OCI-LY7 (cell line): ENCODE measurements at regions not wholly inside any gene's neighbourhood (a gene's known extent, or its start where the extent isn't known, plus 50 kb on each side); places are given as distances from the start of the nearest gene placed in this dataset.

Source experiments
- BruUV-seq: library from RNA; stranded (reverse); fragments of 400-500 nt; replicated peaks from 2 replicates; lab custom pipeline; 2021; lab: Mats Ljungman, UMichigan
- CTCF ChIA-PET: fragments of 300-600 bp; sonication (Branson Sonifier 250); formaldehyde crosslinking; loops from one replicate; lab custom pipeline; 2022; ENCODE audit warnings: antibody characterized with exemption; ENCODE audit not compliant: unreplicated experiment; lab: Charles Lee
- POLR2A ChIA-PET: fragments of 300-600 bp; sonication (Branson Sonifier 250); formaldehyde crosslinking; loops from one replicate; lab custom pipeline; 2022; ENCODE audit warnings: antibody characterized with exemption; lab: Charles Lee
- DNase-seq: peaks from one replicate; pipeline ENCODE4 v3.0.0-alpha.2; 2015; ENCODE audit warnings: low spot score
- H2AFZ ChIP-seq: fragments of 200-600 bp; sonication (generic), shearing (Covaris generic); 2 replicates; pipeline ENCODE4 v1.6.1; 2014; ENCODE audit warnings: mild to moderate bottlenecking, antibody characterized with exemption, low read length, moderate library complexity
- H3K27ac ChIP-seq: fragments of 200-600 bp; sonication (generic); 2 replicates; pipeline ENCODE4 v1.5.1; 2014; ENCODE audit warnings: mixed run types, low read depth, mild to moderate bottlenecking, moderate library complexity, low read length, inconsistent platforms; ENCODE audit not compliant: poor library complexity, severe bottlenecking
- H3K36me3 ChIP-seq: fragments of 200-600 bp; sonication (generic); 2 replicates; pipeline ENCODE4 v1.6.1; 2014; ENCODE audit warnings: mild to moderate bottlenecking, antibody characterized with exemption, low read length, moderate library complexity, mixed read lengths; ENCODE audit not compliant: insufficient read depth
- H3K4me1 ChIP-seq: fragments of 200-600 bp; sonication (generic); 2 replicates; pipeline ENCODE4 v1.5.1; 2014; ENCODE audit warnings: mild to moderate bottlenecking, low read length; ENCODE audit not compliant: insufficient read depth, poor library complexity, severe bottlenecking
- H3K4me2 ChIP-seq: fragments of 200-600 bp; sonication (generic); 2 replicates; pipeline ENCODE4 v1.6.1; 2014; ENCODE audit warnings: mild to moderate bottlenecking, low read length
- H3K4me3 ChIP-seq: fragments of 200-600 bp; sonication (generic); 2 replicates; pipeline ENCODE4 v1.5.1; 2014; ENCODE audit warnings: mild to moderate bottlenecking, low read depth, low read length; ENCODE audit not compliant: poor library complexity, severe bottlenecking
- H3K79me2 ChIP-seq: fragments of 200-600 bp; sonication (generic); 2 replicates; pipeline ENCODE4 v1.6.1; 2016; ENCODE audit warnings: low read depth, mild to moderate bottlenecking, low read length, moderate library complexity, mixed read lengths; ENCODE audit not compliant: insufficient read depth
- H3K9me2 ChIP-seq: fragments of 200-600 bp; sonication (generic); 2 replicates; pipeline ENCODE4 v1.6.1; 2016; ENCODE audit warnings: mild to moderate bottlenecking, low read length, mixed read lengths; ENCODE audit not compliant: insufficient read depth
- H3K9me3 ChIP-seq: fragments of 200-600 bp; sonication (generic); 2 replicates; pipeline ENCODE4 v1.6.1; 2014; ENCODE audit warnings: mild to moderate bottlenecking, mixed run types, low read length, mixed read lengths
- H4K20me1 ChIP-seq: fragments of 200-600 bp; sonication (generic); 2 replicates; pipeline ENCODE4 v1.6.1; 2014; ENCODE audit warnings: mild to moderate bottlenecking, antibody characterized with exemption, low read length, moderate library complexity, mixed read lengths; ENCODE audit not compliant: insufficient read depth
- CTCF ChIP-seq: fragments of 200-600 bp; sonication (generic); conservative IDR thresholded peaks from 2 replicates; pipeline ENCODE4 v1.5.1; 2014; ENCODE audit warnings: mild to moderate bottlenecking, antibody characterized with exemption, low read length, moderate library complexity, mixed read lengths
- EZH2phosphoT487 ChIP-seq: fragments of 200-600 bp; sonication (generic); IDR thresholded peaks from 2 replicates; pipeline ENCODE4 v1.6.1; 2018; ENCODE audit warnings: low read depth, borderline replicate concordance, mild to moderate bottlenecking, mixed run types, antibody characterized with exemption, low read length, moderate library complexity, mixed read lengths
- intact Hi-C: fragments of 100-400 bp; cut with micrococcal nuclease; formaldehyde crosslinking; loops from one replicate; pipeline ENCODE4 v1.10.0; 2022; ENCODE audit not compliant: unreplicated experiment

GRCh38 chr6:48701572-48701971 lies 590.6 kb upstream of the PTCHD4 start:
- H3K4me3 ChIP-seq, result no peak overlapping the region
- no peaks in the 10 kb centered on the region for H4K20me1 ChIP-seq
- BruUV-seq, result no TSS peak
- no peaks in the 10 kb centered on the region for H3K4me1 ChIP-seq
- no peaks in the 10 kb centered on the region for H3K9me2 ChIP-seq
- TF ChIP-seq EZH2phosphoT487 (no peak), CTCF (no peak)
- no peak overlapping the region for H3K4me2 ChIP-seq
- H3K36me3 ChIP-seq, result no peaks in the 10 kb centered on the region
- no peaks in the 10 kb centered on the region for H3K9me3 ChIP-seq
- ChIA-PET POLR2A (no interaction called here), CTCF (no interaction called here)
- H2AFZ ChIP-seq, result no peak overlapping the region
- DNase-seq, result no peak
- no peaks in the 10 kb centered on the region for H3K79me2 ChIP-seq
- intact Hi-C loops, result no loop called here
- no peak overlapping the region for H3K27ac ChIP-seq

- 0 out of 2 replicates have a peak, but pooled peaks cover under 1% of the 10 kb centered on the region for H3K9me3 ChIP-seq
- no peak overlapping the region for H3K27ac ChIP-seq
- DNase-seq, result no peak
- ChIA-PET POLR2A (no interaction called here), CTCF (no interaction called here)
- H4K20me1 ChIP-seq, result no peaks in the 10 kb centered on the region
- H3K9me2 ChIP-seq, result no peaks in the 10 kb centered on the region
- no peak overlapping the region for H2AFZ ChIP-seq
- intact Hi-C loops, result no loop called here
- H3K4me2 ChIP-seq, result no peak overlapping the region
- TF ChIP-seq CTCF (no peak), EZH2phosphoT487 (no peak)
- no TSS peak for BruUV-seq
- no peaks in the 10 kb centered on the region for H3K79me2 ChIP-seq
- H3K4me3 ChIP-seq, result no peak overlapping the region
- H3K36me3 ChIP-seq, result no peaks in the 10 kb centered on the region
- no peaks in the 10 kb centered on the region for H3K4me1 ChIP-seq
These were observed 584.9 kb upstream of the PTCHD4 start for GRCh38 chr6:48695872-48696271.

- Histone ChIP-seq H3K27ac (no peak overlapping the region), H4K20me1 (no peaks in the 10 kb centered on the region), H3K79me2 (no peaks in the 10 kb centered on the region), H3K4me3 (no peak overlapping the region), H3K4me2 (no peak overlapping the region), H3K9me3 (0 out of 2 replicates have a peak, but pooled peaks cover 3% of the 10 kb centered on the region), H2AFZ (no peak overlapping the region), H3K4me1 (no peaks in the 10 kb centered on the region), H3K9me2 (no peaks in the 10 kb centered on the region), H3K36me3 (no peaks in the 10 kb centered on the region)
- TF ChIP-seq EZH2phosphoT487 (no peak), CTCF (no peak)
- DNase-seq, result no peak
- no TSS peak for BruUV-seq
- intact Hi-C loops, result no loop called here
- CTCF ChIA-PET, result no interaction called here
- POLR2A ChIA-PET, result no interaction called here
These were observed 580.4 kb upstream of the PTCHD4 start for GRCh38 chr6:48691420-48691819.
